GM19238 (cell line): ENCODE measurements at regions not wholly inside any gene's neighbourhood (a gene's known extent, or its start where the extent isn't known, plus 50 kb on each side); places are given as distances from the start of the nearest gene placed in this dataset.
A peak's percentile ranks its signal among the peaks of the same experiment; 100 is the strongest.

Experiments used
- DNase-seq: peaks from one replicate; pipeline ENCODE4 v3.0.0; 2011; ENCODE audit warnings: low spot score; ENCODE audit not compliant: insufficient read length

DNA sequence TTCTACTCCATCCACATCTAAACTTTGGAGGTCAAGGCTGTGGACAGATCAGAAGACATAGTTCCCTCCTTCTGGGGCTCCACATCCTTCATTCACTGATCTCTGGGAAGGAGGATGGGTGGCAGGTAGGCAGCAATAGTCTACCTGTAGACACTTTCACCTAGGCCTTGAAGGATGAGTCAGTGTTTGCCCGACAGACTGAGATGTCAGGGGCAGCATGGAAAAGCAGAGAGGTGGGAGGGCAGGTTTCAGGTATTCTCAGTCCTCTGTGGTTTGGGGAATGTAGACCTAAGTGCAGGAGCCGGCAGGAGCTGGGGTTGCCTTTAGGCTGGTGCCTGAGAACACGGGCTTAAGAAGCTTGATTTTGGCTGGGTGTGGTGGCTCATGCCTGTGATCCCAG, 171.9 kb upstream of the ZNF267 start:
- no peak for DNase-seq

DNA sequence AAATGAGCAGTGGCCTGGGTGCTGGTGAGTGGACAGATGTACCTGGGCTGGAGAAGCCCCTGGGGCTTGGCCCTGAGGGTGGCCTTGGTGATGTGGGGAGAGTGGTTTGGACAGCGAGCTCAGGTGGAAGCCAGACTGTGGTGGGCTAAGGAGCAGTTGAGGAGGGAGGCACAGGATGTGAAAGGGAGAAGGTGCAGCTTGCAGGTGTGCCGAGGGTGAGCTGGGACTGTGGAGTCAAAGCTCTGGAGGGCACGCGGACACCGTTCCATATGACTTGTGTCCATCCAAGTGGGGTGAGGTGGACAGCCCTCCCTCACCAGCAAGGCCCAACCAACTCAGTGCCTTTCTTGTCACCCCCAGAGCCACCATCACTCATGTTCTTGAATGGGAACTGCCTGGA, 170.8 kb upstream of the ZNF267 start:
- no peak for DNase-seq

DNA sequence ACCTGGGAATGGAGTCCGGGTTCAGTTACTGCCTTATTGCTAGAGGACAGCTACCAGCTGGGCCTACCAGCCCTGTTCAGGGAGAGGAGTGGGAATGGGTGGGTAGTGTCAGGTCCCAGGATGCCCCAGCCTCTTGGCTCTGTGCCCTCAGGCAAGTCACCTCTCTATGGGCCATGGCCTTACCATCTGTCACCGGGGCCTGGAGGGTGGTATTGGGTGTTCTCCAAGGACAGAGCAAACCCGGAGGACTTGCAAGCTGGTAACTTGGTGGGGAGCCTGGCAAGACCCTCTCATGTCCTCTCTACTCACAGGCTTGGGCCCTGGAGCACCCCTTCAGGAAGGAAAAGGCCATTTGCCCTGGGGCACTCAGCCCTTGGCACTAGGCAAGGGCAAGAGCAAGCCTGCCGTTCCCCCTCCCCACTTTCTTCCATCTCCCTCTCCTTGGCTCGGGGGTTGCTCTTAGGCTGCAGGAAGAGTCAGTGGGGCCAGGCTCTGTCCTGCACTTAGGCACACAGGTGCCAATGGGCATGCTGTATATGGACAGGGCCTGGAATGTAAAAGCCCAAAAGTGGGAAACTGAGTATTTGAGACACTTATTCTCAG, 170.0 kb upstream of the ZNF267 start:
- no peak for DNase-seq

DNA sequence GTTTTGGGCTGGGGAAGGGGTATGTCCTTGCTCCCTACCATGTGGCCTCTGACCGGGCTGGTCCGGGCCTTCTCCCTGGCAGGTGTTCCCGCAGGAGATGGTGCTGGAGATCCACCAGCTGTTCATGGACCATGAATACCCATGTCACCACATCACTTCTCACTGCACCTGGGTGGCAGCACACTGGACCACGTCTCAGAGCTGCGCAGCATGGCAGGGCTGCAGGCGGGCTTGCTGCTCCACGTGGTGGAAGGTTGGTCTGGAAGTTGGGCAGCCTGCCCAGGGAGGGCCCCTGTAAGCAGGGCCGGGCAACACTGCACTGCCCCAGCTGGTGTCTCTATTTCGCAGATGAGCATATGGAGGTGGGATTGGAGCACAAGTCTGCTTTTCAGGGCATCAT, 169.5 kb upstream of the ZNF267 start:
- no peak for DNase-seq

DNA sequence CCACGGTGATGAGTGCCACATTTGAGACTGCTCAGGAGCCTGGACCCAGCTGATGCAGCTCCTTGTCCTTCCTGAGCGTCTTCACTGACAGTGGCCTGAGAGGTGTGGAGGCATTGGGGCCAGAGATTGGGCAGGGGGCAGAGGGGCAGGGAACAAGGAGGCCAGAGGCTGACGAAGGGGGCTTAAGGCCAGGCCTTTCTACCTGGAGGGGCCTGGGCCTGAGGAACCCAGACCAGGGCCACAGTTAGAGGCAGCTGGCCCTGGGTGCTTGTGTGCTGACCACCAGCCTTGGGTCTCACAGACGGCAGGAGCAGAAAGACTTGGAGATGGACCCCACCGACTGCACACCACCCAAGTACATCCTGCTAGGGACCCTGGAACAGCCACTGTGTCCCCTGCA, 168.2 kb upstream of the ZNF267 start:
- no peak for DNase-seq

DNA sequence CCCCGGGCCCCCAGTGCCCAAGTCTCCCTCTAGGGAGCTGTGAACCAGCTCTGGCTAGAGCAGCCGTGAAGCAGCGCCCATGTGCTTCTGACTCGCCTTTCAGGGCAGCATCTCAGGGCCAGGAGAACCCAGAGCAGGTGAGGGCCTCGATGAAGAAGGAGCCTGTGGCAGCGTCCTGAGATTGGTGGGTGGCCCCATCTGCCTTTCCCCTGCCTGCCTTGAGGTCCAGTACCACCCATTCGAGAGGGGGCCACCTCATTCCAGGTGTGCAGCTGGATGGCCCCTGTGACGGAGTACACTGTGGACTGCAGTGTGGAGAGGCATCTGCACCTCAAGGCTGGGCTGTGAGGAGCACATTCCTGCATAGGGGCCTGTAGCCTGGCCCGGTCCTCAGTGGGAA, 167.3 kb upstream of the ZNF267 start:
- DNase-seq, result no peak

DNA sequence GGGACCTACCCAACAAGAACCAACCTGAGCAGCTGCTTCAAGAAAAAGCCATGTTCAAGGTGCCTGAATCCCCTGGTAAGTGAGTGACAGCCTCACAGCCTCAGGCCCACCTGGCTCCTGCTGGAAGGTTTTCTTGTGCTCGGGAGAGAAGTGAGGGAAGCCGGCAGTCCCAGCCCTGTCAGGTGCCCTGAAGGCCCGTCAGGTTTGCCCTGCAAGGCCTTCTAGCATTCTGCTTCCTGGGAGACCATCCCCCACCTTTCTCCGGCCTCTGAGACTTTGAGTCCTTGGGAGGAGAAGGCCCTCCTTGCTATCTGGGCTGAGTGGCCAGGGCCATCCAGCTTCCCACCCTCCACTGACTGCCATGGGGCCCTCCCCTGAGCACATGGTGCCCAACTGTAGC, 166.7 kb upstream of the ZNF267 start:
- no peak for DNase-seq

DNA sequence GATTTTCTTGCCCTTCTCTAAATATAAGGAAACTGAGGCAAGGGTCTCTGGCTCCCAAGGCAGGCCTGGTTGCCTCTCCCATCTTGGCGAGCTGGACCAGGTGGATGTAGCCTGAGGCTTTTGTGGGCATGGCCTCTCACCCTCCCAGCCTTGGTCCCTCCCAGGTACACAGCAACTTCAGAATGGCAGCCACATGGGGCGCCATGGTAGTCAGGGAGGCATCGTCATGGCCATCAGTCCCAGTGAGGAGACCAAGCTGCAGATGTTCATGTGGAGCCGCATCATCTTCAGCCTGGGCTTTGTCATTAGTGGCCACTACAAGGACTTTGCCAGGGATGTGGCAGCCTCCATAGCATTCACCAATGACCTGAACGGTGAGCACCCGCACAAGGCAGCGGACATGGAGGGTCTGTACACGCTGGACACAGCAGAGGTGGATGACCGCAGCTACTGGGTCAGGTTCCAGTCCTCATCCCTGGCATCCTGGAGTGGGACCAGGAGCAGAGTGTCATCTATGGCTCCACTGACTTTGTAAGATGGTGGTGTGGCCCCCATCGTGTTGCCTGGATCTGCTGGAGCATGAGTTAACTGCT, 165.8 kb upstream of the ZNF267 start:
- DNase-seq, result no peak

DNA sequence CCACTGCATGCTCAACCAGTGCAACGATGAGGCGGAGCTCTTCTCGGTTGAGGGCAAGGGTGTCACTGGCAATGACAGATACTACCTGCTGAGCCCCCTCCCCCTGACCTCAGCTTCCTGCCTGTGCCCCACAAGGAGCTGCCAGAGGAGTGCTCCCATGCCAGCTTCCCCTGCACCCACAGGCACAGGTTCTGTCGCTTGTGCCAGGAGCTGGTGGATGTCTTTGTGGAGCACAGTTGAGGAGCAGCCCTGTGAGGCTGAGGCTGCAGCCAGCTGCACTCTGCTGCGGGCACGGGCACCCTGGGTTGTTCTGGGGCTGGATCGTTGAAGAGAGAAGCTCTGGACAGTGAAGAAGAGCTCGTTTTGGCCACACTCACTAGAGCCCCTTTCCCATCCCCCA, 165.3 kb upstream of the ZNF267 start:
- DNase-seq, result no peak

DNA sequence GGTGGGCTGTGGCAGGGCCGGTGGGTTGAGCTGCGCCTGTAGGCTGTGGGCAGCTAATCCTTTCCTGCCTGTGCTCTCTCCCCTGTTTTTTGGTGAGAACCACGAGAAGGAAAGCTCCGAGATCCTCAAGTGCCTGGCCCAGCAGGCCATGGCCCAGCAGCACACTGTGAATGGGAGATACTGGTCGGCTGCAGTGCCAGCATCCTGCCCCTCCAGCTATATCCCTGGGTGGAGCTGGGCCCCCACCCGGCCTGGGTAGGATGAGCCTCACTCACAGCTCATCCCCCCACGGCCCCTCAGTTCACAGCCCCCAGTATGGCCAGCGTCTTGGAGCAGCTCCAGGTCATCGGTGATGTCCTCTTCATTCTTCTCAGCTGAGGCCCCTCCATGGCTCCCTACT, 164.4 kb upstream of the ZNF267 start:
- DNase-seq, result no peak

DNA sequence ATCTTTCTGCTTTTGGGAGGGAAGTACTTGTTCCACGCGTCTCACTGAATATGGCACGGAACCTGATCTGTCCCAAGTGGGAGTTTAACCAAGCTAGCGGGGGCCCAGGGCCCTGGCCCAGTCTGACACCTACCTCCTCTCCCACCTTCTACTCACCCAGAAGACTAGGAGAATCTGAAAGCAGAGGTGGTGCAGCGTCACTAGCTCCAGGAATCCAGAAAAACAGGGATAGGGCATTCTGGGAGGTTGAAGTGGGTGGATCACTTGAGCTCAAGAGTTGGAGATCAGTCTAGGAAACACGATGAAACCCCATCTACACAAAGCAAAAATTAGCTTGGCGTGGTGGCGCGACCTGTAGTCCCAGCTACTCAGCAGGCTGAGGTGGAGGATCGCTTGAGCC, 163.5 kb upstream of the ZNF267 start:
- DNase-seq, result no peak

DNA sequence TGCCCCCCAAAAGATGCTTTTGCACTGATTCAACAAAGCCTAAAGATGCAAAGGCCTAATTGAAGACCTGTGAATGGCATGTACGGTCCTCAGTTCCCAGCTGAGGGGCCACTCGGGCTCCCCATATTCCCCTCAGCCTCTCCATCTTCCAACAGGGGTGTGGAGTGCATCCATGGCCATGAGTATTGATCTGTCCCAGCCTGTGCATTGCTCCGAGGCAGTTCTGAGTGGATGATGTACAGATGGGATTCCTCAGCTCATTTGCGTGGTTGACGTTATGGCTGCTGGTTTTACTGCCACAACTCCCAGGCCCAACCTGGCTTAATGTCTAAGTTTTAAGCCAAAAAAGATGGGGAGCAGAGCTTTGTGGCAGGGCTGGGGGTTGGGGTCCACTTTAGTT, 162.7 kb upstream of the ZNF267 start:
- no peak for DNase-seq

DNA sequence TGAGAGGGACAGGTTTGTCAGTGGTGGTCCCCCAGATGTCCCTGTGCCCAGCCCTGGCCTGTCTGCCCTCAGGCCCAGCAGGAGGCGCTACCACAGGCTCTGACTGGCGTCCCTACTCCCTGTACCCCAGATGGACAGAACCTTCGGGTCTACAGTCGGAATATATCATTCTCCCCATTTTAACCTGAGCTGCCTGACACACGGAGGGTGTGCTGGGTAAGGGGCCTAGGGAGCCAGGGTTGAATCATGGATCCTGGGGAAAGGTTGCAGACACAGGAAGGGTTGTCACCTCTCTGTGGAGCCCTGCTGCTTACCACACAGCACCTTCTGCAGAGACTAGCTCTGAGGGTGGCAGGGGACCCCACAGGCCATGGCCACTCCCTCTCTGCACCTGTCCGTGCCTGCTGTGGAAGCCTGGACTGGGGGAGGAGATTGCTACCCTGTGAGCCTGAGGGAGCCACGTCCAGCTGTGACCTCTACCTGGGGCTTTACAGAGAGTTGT, 162.2 kb upstream of the ZNF267 start:
- no peak for DNase-seq

DNA sequence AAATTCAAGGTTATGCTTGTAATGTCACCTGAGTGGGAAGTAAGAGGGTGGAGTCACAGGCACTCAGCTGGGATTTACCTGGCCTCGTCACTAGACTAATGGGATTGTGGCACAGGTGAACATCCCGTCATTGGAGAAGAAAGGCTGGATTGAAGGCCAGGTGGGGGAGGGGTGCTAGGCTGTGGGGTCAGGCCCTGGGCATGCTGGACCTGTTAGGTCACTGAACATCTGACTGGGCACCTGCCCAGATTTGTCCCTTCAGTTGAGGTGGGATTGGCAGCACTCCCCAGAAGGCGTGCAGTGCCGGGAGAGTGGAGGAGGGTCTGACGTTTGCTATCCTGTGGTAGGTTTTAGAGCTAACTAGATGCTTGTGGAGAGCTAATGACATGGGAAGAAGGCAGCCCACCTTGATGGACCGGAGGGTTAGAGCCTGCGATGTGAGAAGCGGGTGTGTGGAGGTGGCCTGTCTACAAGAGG, 161.5 kb upstream of the ZNF267 start:
- no peak for DNase-seq

DNA sequence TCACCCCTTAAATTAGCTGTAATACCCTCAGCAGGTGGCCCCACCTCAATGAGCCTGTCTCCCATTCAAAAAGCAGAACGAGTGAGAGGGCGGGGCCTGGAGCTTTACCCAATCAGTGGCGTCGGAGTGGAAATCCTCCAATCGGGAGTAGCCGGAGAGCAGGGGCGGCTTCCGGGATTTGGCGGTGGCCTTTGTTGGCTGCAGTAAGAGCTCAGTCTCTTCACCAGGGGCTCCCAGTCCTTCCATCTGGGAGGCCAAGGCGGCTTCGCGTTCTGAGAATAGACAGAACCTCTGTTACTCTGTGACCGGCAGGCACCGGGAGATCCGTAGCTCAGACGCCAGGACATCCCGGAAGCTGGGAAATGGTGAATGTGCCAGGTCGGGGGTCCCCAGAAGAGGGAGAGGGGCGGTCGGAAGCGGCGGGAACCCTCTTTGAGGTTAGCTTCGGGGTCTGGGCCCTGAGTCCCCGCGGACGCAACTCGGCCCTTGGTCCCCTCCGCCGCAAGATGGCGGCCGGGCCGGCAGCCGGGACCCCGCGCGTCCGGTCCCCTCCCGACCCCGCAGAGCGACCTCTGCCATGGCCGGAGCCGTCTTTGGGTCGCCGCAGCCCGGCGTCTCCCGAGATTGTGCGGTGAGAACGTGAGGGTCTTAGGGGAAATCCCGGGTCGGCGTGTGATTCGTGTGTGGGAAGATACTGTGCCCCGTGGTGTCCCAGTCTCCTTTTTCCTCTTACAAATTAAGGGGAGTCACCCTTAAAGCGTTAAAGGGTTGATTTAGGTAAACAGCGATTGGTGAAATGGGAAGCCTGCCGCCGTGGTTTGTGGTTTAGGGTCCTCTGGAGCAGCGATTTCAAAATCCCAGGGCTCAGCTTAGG, 160.3 kb upstream of the ZNF267 start:
- peak; percentile 91 for DNase-seq

DNA sequence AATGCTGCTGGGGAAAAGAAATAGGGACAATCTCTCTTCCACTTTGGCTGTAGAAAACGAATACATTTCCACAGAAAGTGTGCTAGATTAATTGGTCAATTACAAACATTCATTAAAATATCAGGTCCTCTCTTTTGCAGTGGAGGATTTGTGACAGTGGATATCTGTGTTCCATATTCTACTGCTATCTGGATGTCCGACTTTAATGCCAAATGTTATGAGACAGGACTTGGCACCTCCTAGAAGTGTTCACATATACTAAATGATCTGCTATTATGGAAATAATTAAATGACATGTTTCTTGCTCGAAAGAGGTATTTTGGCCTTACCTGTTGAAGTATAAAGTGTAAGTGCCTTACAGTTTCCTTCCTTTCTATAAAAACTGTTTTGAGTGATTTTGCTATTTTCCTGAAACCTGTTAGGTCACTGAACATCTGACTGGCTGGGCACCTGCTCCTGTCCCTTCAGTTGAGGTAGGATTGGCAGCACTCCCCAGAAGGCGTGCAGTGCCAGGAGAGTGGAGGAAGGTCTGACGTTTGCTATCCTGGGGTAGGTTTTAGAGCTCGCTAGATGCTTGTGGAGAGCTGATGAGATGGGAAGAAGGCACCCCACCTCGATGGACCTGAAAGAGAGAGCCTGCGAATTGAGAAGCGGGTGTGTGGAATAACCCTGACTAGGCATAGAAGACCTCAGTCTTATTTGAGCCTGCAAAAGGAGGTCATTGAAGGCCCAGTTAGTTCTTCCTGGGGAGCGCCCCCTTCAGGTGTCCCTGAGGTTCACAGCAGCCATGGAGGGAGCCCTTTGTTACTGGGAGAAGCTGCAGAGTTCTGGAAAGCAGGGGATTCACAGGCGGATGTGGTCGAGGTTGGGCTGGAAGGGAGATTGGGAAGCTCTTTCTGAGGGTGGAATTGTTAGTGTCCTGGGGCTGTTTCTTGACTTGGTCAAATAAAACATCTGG, 159.4 kb upstream of the ZNF267 start:
- no peak for DNase-seq

DNA sequence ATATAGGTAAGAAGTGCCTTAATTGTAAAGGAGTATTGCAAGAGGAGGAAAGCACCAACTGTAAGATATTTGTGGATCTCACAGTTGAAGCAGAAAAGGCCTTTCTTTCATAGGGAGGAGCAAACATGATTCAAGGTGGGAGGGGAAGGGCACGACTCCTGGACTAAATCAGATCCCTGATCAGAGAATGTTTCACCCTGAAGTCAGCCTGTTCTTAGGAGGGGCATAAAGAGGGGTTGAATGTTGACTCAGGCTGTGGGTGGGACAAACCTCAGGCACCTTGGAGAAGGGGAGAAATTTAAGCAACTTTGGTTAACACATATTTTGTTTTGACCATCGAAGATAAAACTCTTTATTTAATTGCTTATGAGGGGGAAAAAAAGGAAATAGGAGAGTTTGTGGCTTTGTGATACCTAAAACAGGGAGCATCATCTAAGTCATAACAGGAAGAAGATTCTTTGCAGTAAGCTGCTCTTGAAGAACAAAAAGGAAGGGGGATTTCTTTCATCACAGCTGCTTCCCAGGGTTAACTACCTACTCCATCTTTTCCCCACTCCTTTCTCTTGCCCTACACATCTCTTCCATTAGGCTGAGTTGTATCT, 158.6 kb upstream of the ZNF267 start:
- DNase-seq, result no peak

DNA sequence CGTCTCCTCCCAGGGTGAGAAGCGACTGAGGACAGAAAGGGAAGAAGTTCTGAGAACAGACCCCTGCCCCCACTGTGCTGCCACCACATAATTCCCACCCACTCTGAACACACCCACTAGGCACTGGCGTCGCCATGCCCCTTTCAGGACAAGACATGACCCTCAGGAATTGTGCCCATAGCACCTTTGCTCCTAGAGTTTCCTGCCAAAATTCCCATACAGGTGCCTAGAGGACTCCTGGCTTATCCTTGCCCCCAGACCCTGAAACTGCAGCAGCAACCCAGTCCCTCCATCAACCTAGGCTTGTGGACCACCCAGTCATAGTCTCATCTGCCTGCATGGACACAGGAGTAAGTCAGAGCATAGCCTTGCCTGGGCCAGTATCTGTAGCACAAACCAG, 157.7 kb upstream of the ZNF267 start:
- no peak for DNase-seq

DNA sequence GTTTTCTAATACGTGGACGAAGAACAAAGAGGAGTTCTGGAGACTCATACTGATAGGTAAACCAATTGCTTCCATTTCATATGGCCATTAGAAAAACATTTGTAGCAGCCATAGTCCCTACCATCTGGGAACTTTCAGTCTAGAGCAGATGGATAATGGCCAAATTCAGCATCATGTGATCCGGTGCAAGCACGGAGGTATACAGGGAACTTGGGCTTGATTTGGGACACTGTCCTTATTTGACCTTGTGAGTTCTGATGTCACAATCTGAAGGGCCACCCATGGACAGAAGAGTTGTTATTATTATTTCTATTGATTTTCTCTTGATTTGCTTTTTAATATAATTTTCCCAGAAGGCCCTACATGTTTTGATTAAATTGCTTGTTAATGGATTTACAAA, 154.6 kb upstream of the ZNF267 start:
- no peak for DNase-seq

DNA sequence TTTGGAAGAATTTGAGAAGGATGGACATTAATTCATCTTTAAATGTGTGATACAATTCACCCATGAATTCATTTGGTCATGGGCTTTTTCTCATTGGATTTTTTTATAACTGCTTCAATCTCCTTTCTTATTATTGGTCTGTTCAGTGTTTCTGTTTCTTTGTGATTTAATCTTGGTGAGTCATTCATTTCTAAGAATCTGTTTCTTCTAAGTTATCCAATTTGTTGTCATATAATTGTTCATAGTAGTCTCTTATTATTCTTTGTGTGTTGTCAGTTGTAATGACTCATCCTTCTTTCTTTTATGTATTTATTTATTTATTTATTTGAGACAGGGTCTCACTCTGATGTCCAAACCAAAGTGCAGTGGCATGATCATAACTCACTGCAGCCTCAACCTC, 146.1 kb upstream of the ZNF267 start:
- DNase-seq, result no peak

DNA sequence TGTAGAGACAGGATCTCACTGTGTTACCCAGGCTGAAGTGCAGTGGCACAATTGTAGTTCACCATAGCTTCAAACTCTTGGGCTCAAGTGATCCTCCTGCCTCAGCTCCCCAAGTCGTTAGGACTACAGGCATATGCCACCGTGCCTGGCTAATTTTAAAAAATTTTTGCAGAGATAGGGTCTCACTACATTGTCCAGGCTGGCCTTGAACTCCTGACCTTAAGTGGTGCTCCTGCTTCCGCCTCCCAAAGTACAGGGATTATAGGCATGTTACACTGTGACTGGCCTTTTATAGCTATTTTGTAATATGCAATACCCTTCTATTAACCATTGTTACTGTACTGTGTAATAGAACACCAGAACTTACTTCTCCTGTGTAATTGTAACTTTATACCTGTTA, 139.3 kb upstream of the ZNF267 start:
- DNase-seq, result no peak
